ENCODE measurements at regions not wholly inside any gene's neighbourhood (a gene's known extent, or its start where the extent isn't known, plus 50 kb on each side); places are given as distances from the start of the nearest gene placed in this dataset.

- DNase-seq: no peak
Measured at GRCh38 chr2:64380853-64381527, 73.0 kb upstream of the LGALSL start.

- DNase-seq: no peak
Measured at GRCh38 chr2:64383016-64383591, 70.9 kb upstream of the LGALSL start.

- DNase-seq: no peak
Measured at GRCh38 chr2:64383881-64384280, 70.1 kb upstream of the LGALSL start.

GRCh38 chr2:64386676-64387075, 67.3 kb upstream of the LGALSL start:
- no peak for DNase-seq

GRCh38 chr2:64390586-64390985, 63.4 kb upstream of the LGALSL start:
- DNase-seq: no peak

DNA sequence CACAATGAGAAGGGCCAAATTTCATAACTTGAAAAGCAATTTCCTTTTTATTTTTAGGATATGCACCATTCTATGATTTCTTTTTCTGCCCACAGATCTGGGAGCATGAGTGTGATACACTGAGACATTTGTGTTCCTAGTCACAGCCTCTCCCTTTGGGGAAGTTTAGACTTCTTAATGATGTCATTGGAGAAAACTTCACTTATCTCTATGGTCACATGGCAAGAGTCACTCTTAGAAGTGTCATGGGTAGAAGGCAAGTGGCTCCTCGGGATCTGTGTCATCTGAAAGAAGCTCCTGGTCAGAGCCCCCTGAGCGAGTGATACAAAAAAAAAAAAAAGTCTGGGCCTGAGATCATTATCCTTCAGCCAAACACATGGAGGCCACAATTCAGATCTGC, 62.5 kb upstream of the LGALSL start:
- DNase-seq: no peak

GRCh38 chr2:64391940-64392339, 62.0 kb upstream of the LGALSL start:
- DNase-seq: no peak

GRCh38 chr2:64392529-64392928, 61.4 kb upstream of the LGALSL start:
- DNase-seq: no peak

- no peak for DNase-seq
Measured at GRCh38 chr2:64393383-64394010, 60.5 kb upstream of the LGALSL start.

- no peak for DNase-seq
Measured at GRCh38 chr2:64394153-64394552, 59.8 kb upstream of the LGALSL start.

DNA sequence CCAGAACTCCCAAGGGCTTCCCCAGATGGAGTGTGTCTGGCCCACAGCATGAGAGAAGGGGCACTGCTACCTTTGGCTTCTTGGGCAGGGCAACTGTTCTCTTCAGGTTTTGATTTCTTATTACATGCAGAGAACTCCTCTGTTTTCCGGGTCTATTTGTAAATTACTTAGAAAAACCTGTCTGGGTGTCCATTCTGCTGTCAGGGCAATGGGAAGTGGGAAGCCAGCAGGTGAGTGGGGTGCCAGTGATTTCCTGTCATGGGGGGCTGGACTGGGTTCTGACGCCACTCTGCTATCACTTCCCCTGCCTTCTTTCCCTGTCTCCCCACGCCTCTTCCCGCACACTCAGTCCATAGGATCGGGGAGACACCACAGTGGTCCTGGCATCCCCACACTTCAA, 58.0 kb upstream of the LGALSL start:
- no peak for DNase-seq

DNA sequence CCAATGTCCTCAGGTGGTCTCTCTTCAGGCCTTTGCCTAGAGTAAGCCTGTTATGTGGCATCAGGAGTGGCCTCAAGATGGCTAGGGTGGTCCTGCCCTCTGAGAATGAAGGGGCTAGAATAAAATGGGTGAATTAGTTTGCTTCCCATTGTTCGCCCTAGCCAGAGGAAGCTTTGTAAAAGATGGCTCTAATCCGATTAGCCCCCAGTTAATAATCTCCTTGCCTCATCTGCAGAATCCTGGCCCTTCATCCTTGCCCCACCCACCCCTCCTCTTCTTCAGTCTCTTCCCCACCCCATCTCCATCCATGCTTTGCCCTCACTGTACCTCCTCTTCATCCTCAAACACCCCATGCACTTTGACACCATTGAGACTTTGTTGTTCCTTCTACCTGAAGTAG, 57.4 kb upstream of the LGALSL start:
- DNase-seq: no peak

GRCh38 chr2:64398516-64399129, 55.3 kb upstream of the LGALSL start:
- DNase-seq: no peak

DNA sequence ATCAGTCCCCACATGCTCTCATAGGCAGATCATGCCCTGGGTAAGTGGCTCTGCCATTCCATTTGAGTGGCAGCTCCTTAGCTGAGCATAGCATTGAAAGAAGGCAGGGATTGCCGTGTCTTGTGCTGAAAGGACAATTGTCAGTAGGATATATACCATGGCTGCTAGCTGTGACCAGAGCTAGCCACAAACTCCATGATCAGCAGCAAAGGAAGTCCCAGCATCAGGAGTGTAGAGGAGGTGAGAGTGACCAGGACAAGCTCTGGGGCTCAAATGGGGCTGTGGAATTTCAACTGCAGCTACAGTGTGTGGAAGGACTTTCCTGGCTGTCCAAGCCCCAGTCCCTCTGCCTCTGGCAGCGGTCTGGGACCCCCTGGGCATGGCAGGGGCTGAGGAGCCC, 54.4 kb upstream of the LGALSL start:
- no peak for DNase-seq

GRCh38 chr2:64400105-64400728, 53.7 kb upstream of the LGALSL start:
- no peak for DNase-seq

- DNase-seq: no peak
Measured at GRCh38 chr2:64400733-64401528, 53.0 kb upstream of the LGALSL start.

GRCh38 chr2:64401529-64401880, 52.5 kb upstream of the LGALSL start:
- DNase-seq: no peak

DNA sequence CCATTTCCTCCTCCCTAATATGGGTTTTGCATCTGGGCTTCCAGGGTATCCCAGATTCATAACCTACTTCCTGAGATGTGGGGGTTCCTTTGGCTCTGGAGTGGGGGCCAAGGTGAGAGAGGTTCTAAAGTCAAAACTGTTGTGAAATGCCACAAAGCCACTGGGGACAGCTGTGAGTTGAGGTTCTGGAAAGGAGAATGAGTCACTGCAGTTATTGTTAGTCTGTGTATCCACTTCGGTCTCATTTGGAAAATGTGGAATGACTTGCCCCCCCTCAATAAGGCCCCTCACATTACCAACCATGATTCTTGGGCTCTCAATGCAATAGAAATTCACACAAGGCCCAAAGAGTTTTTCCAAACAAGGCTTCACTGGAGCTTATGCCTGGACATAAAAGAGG, 51.1 kb upstream of the LGALSL start:
- no peak for DNase-seq

DNA sequence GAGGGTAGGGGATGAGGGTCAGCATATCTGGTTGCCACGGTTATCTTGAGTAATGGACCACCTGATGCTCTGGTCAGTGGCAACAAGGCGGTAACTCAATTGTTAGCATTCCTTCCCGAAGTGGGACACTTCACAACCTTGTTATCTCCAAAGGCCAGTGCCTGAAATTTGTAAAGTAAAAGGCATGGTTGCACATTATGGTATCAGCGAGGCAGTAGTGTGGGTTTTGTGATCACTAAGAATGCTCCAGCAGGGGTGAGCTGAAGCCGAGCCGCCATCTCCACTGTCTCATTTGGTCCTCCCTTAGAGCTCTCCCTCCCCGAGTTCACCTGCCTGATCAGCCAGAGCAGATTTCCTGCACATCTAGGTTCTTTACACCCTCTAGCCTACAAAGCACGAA, 50.5 kb upstream of the LGALSL start:
- DNase-seq: no peak

- DNase-seq: no peak
Measured at GRCh38 chr2:64404002-64404731, 49.8 kb upstream of the LGALSL start.

Data from CD4-positive, alpha-beta T cell treated with Interleukin-12 subunit alpha and Interleukin-12 subunit beta, for 1 hour (primary cell).